NT2/D1 (cell line): ENCODE measurements at regions not wholly inside any gene's neighbourhood (a gene's known extent, or its start where the extent isn't known, plus 50 kb on each side); places are given as distances from the start of the nearest gene placed in this dataset.

Source experiments
- SUZ12 ChIP-seq: IDR thresholded peaks from 2 replicates; pipeline ENCODE4 v1.6.1; 2011; ENCODE audit not compliant: insufficient read length, insufficient read depth; ENCODE audit errors: extremely low read depth
- YY1 ChIP-seq: IDR thresholded peaks from 2 replicates; pipeline ENCODE4 v1.6.1; 2011; ENCODE audit not compliant: insufficient read length, insufficient read depth
- ZNF274 ChIP-seq: IDR thresholded peaks from 2 replicates; pipeline ENCODE4 v1.6.1; 2011; ENCODE audit warnings: mild to moderate bottlenecking, low read depth, low read length

DNA sequence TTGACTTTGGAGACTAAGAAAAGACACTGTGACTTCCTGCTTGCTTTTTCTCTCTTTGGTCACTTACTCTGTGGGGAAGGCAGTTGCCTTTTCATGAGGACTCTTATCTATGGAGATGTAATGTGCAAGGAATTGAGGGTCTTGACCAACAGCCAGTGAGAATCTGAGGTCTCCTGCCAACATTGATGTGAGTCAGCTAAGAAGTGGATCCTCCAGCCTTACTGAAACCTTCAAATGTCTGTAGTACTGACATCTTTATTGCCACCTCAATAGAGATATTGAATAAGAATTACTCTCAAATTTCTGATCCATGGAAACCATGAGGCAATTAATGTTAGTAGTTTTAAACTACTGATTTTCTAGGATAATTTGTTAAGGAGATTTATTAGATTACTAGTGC is 598.4 kb downstream of the ADGRL2 start:
- TF ChIP-seq YY1: no peak
- no peak for TF ChIP-seq ZNF274
- no peak for TF ChIP-seq SUZ12
